ENCODE measurements at regions not wholly inside any gene's neighbourhood (a gene's known extent, or its start where the extent isn't known, plus 50 kb on each side); places are given as distances from the start of the nearest gene placed in this dataset.

DNA sequence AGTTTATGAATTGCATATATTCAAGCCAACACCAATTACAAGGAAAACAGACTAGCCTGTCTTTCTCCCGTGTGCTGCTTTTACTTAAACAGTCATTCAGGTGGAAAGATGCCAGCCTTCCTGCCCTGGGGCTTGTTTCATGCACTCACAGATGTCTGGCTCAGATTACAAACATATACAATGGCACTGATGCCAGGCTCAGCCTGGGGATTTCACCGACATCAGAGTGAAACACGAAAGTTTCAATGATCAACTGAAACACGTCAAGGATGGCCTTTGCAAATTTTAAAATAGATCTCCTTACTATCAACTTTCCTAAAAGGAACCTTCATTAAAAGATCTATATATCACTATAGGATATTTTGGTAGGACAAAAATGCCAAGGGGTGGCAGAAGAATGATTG, 1576.5 kb downstream of the EFNA5 start:
- H3K27ac Mint-ChIP-seq: no peak overlapping the region
- Histone ChIP-seq H3K9me3 (no peaks in the 10 kb centered on the region), H3K4me3 (ENCODE audit: control insufficient read depth in 1 of 2, extremely low read depth in 1 of 2, low read length in 1 of 2) (no peak overlapping the region), H3K4me1 (ENCODE audit: control insufficient read depth in 1 of 2, extremely low read depth in 1 of 2, insufficient read depth in 2 of 2, low read length in 2 of 2) (no peaks in the 10 kb centered on the region), H3K27ac (ENCODE audit: low read length) (no peak overlapping the region), H3K36me3 (ENCODE audit: control insufficient read depth in 2 of 2, extremely low read depth in 1 of 2, insufficient read depth in 1 of 2, low read length in 1 of 2) (no peaks in the 10 kb centered on the region), H3K27me3 (replicated peaks in 1 of 2; ENCODE audit: control insufficient read depth in 2 of 2, extremely low read depth in 1 of 2, insufficient read depth in 2 of 2, low read length in 1 of 2) (no peaks in the 10 kb centered on the region)
- ChIA-PET CTCF (no interaction called here), POLR2A (no interaction called here)
- H3K27me3 Mint-ChIP-seq: no peaks in the 10 kb centered on the region
- no peaks in the 10 kb centered on the region for H3K4me1 Mint-ChIP-seq
- H3K36me3 Mint-ChIP-seq: no peaks in the 10 kb centered on the region
- ATAC-seq (replicated peaks in 1 of 4) (no peak), DNase-seq (no peak)
- peaks cover 5 to 17% (median 9%) of the 10 kb centered on the region in 3 donors for H3K9me3 Mint-ChIP-seq
- WGBS (ENCODE audit: insufficient coverage): 63% methylated on average over 1 of the region's 4 CpGs
- no peak overlapping the region for H3K4me3 Mint-ChIP-seq

GRCh38 chr5:106093134-106093533, 1577.6 kb downstream of the EFNA5 start:
- Histone ChIP-seq H3K27me3 (replicated peaks in 1 of 2; ENCODE audit: control insufficient read depth in 2 of 2, extremely low read depth in 1 of 2, insufficient read depth in 2 of 2, low read length in 1 of 2) (no peaks in the 10 kb centered on the region), H3K4me1 (ENCODE audit: control insufficient read depth in 1 of 2, extremely low read depth in 1 of 2, insufficient read depth in 2 of 2, low read length in 2 of 2) (no peaks in the 10 kb centered on the region), H3K4me3 (ENCODE audit: control insufficient read depth in 1 of 2, extremely low read depth in 1 of 2, low read length in 1 of 2) (no peak overlapping the region), H3K9me3 (no peaks in the 10 kb centered on the region), H3K36me3 (ENCODE audit: control insufficient read depth in 2 of 2, extremely low read depth in 1 of 2, insufficient read depth in 1 of 2, low read length in 1 of 2) (no peaks in the 10 kb centered on the region), H3K27ac (ENCODE audit: low read length) (no peak overlapping the region)
- ChIA-PET POLR2A (no interaction called here), CTCF (no interaction called here)
- DNase-seq (no peak), ATAC-seq (replicated peaks in 1 of 4) (no peak)
- no peak overlapping the region for H3K4me3 Mint-ChIP-seq
- no peak overlapping the region for H3K27ac Mint-ChIP-seq
- no CpG with 5 or more reads among the region's 1 CpG for WGBS (ENCODE audit: insufficient coverage)
- peaks cover 3 to 11% (median 4%) of the 10 kb centered on the region in 3 donors for H3K9me3 Mint-ChIP-seq
- no peaks in the 10 kb centered on the region for H3K4me1 Mint-ChIP-seq
- H3K27me3 Mint-ChIP-seq: no peaks in the 10 kb centered on the region
- no peaks in the 10 kb centered on the region for H3K36me3 Mint-ChIP-seq

DNA sequence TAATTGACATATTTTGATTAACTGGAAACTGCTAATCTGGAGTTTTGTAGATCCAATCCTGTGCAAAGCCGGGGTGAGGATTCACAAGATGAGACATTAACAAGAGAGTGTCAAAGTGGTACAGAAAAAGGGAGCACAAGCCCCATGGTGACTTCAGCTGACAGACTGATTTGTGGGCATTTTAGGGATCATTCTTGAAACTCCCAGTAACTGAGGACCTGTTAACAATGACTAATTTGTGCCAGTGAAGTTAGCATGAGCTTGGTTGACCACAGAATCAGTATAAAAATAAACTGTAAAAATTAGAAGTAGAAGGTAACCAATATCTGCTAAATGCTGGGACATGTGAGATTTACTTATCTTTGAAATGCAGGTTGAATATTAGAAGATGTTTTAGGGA, 1578.3 kb downstream of the EFNA5 start:
- ATAC-seq (replicated peaks in 1 of 4) (no peak), DNase-seq (no peak)
- Mint-ChIP-seq H3K27me3 (no peaks in the 10 kb centered on the region), H3K4me3 (no peak overlapping the region), H3K4me1 (no peaks in the 10 kb centered on the region), H3K27ac (no peak overlapping the region), H3K36me3 (no peaks in the 10 kb centered on the region), H3K9me3 (peaks cover 3 to 11% (median 4%) of the 10 kb centered on the region in 3 donors)
- ChIA-PET CTCF (no interaction called here), POLR2A (no interaction called here)
- 80% methylated on average over 1 of the region's 1 CpG for WGBS (ENCODE audit: insufficient coverage)
- no peaks in the 10 kb centered on the region for H3K4me1 ChIP-seq (ENCODE audit: control insufficient read depth in 1 of 2, extremely low read depth in 1 of 2, insufficient read depth in 2 of 2, low read length in 2 of 2)
- H3K27me3 ChIP-seq (replicated peaks in 1 of 2; ENCODE audit: control insufficient read depth in 2 of 2, extremely low read depth in 1 of 2, insufficient read depth in 2 of 2, low read length in 1 of 2): no peaks in the 10 kb centered on the region
- no peak overlapping the region for H3K4me3 ChIP-seq (ENCODE audit: control insufficient read depth in 1 of 2, extremely low read depth in 1 of 2, low read length in 1 of 2)
- no peak overlapping the region for H3K27ac ChIP-seq (ENCODE audit: low read length)
- no peaks in the 10 kb centered on the region for H3K9me3 ChIP-seq
- no peaks in the 10 kb centered on the region for H3K36me3 ChIP-seq (ENCODE audit: control insufficient read depth in 2 of 2, extremely low read depth in 1 of 2, insufficient read depth in 1 of 2, low read length in 1 of 2)

- ChIA-PET CTCF (no interaction called here), POLR2A (no interaction called here)
- Mint-ChIP-seq H3K36me3 (no peaks in the 10 kb centered on the region), H3K27me3 (no peaks in the 10 kb centered on the region), H3K4me1 (no peaks in the 10 kb centered on the region), H3K4me3 (no peak overlapping the region), H3K9me3 (peaks cover 8 to 13% (median 8%) of the 10 kb centered on the region in 3 donors), H3K27ac (no peak overlapping the region)
- Histone ChIP-seq H3K9me3 (no peaks in the 10 kb centered on the region), H3K36me3 (ENCODE audit: control insufficient read depth in 2 of 2, extremely low read depth in 1 of 2, insufficient read depth in 1 of 2, low read length in 1 of 2) (no peaks in the 10 kb centered on the region), H3K4me1 (ENCODE audit: control insufficient read depth in 1 of 2, extremely low read depth in 1 of 2, insufficient read depth in 2 of 2, low read length in 2 of 2) (no peaks in the 10 kb centered on the region), H3K27ac (ENCODE audit: low read length) (no peak overlapping the region), H3K4me3 (ENCODE audit: control insufficient read depth in 1 of 2, extremely low read depth in 1 of 2, low read length in 1 of 2) (no peak overlapping the region), H3K27me3 (replicated peaks in 1 of 2; ENCODE audit: control insufficient read depth in 2 of 2, extremely low read depth in 1 of 2, insufficient read depth in 2 of 2, low read length in 1 of 2) (no peaks in the 10 kb centered on the region)
- DNase-seq (no peak), ATAC-seq (replicated peaks in 1 of 4) (no peak)
Measured at GRCh38 chr5:106089073-106089472, 1581.7 kb downstream of the EFNA5 start.

DNA sequence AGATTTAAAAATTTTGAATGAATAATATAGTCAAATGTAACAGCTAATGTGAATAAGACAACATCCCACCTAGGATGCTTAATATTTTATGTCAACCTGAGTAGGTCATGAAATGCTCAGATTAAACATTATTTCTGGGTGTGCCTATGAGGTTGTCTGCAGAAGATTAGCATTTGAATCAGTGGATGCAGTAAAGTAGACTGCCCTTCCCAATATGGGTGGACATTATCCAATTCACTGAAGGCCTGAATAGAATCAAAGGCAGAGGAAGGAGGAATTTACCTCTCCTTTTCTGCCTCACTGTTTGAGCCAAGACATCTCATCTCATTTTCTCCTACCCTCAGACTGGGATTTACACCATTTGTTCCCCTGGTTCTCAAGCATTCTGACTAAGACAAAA, 1582.3 kb downstream of the EFNA5 start:
- Histone ChIP-seq H3K27me3 (replicated peaks in 1 of 2; ENCODE audit: control insufficient read depth in 2 of 2, extremely low read depth in 1 of 2, insufficient read depth in 2 of 2, low read length in 1 of 2) (no peaks in the 10 kb centered on the region), H3K36me3 (ENCODE audit: control insufficient read depth in 2 of 2, extremely low read depth in 1 of 2, insufficient read depth in 1 of 2, low read length in 1 of 2) (no peaks in the 10 kb centered on the region), H3K4me3 (ENCODE audit: control insufficient read depth in 1 of 2, extremely low read depth in 1 of 2, low read length in 1 of 2) (no peak overlapping the region), H3K27ac (ENCODE audit: low read length) (no peak overlapping the region), H3K9me3 (no peaks in the 10 kb centered on the region), H3K4me1 (ENCODE audit: control insufficient read depth in 1 of 2, extremely low read depth in 1 of 2, insufficient read depth in 2 of 2, low read length in 2 of 2) (no peaks in the 10 kb centered on the region)
- H3K4me3 Mint-ChIP-seq: no peak overlapping the region
- POLR2A ChIA-PET: no interaction called here
- CTCF ChIA-PET: no interaction called here
- DNase-seq: no peak
- H3K4me1 Mint-ChIP-seq: no peaks in the 10 kb centered on the region
- no peak overlapping the region for H3K27ac Mint-ChIP-seq
- no peaks in the 10 kb centered on the region for H3K27me3 Mint-ChIP-seq
- H3K9me3 Mint-ChIP-seq: peaks cover 8 to 13% (median 8%) of the 10 kb centered on the region in 3 donors
- no peaks in the 10 kb centered on the region for H3K36me3 Mint-ChIP-seq
- ATAC-seq (replicated peaks in 1 of 4): no peak

DNA sequence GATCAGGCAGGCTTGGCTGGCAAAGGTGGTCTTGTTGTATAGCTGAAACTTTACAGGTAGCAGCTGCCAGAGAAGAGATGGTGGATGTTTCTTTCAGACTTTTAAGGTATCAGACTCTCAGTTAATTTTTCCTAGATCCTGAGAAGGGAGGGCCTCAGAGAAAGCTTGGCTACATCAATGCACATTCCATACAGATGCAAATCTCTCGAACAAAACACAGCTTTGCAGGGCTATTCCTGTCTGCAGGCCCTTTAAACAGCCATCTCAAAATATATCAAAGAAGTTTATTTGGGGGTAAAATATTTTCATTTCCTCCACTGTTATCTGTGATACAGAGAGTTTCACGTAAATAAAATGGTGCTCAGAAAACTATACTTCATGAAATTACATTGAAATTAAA, 1584.4 kb downstream of the EFNA5 start:
- Mint-ChIP-seq H3K27me3 (no peaks in the 10 kb centered on the region), H3K4me1 (no peaks in the 10 kb centered on the region), H3K27ac (no peak overlapping the region), H3K4me3 (no peak overlapping the region), H3K36me3 (no peaks in the 10 kb centered on the region), H3K9me3 (peaks cover 8 to 13% (median 8%) of the 10 kb centered on the region in 3 donors)
- H3K27ac ChIP-seq (ENCODE audit: low read length): no peak overlapping the region
- no peak overlapping the region for H3K4me3 ChIP-seq (ENCODE audit: control insufficient read depth in 1 of 2, extremely low read depth in 1 of 2, low read length in 1 of 2)
- POLR2A ChIA-PET: no interaction called here
- ATAC-seq (replicated peaks in 1 of 4) (no peak), DNase-seq (no peak)
- no peaks in the 10 kb centered on the region for H3K9me3 ChIP-seq
- H3K36me3 ChIP-seq (ENCODE audit: control insufficient read depth in 2 of 2, extremely low read depth in 1 of 2, insufficient read depth in 1 of 2, low read length in 1 of 2): no peaks in the 10 kb centered on the region
- no peaks in the 10 kb centered on the region for H3K27me3 ChIP-seq (replicated peaks in 1 of 2; ENCODE audit: control insufficient read depth in 2 of 2, extremely low read depth in 1 of 2, insufficient read depth in 2 of 2, low read length in 1 of 2)
- CTCF ChIA-PET: no interaction called here
- no peaks in the 10 kb centered on the region for H3K4me1 ChIP-seq (ENCODE audit: control insufficient read depth in 1 of 2, extremely low read depth in 1 of 2, insufficient read depth in 2 of 2, low read length in 2 of 2)
- WGBS (ENCODE audit: insufficient coverage): no CpG with 5 or more reads among the region's 2 CpGs

- Mint-ChIP-seq H3K27ac (no peak overlapping the region), H3K4me1 (no peaks in the 10 kb centered on the region), H3K27me3 (no peaks in the 10 kb centered on the region), H3K9me3 (peaks cover 8 to 14% (median 8%) of the 10 kb centered on the region in 3 donors), H3K4me3 (no peak overlapping the region), H3K36me3 (no peaks in the 10 kb centered on the region)
- Histone ChIP-seq H3K36me3 (ENCODE audit: control insufficient read depth in 2 of 2, extremely low read depth in 1 of 2, insufficient read depth in 1 of 2, low read length in 1 of 2) (no peaks in the 10 kb centered on the region), H3K9me3 (no peaks in the 10 kb centered on the region), H3K27ac (ENCODE audit: low read length) (no peak overlapping the region), H3K4me1 (ENCODE audit: control insufficient read depth in 1 of 2, extremely low read depth in 1 of 2, insufficient read depth in 2 of 2, low read length in 2 of 2) (no peaks in the 10 kb centered on the region), H3K27me3 (replicated peaks in 1 of 2; ENCODE audit: control insufficient read depth in 2 of 2, extremely low read depth in 1 of 2, insufficient read depth in 2 of 2, low read length in 1 of 2) (no peaks in the 10 kb centered on the region), H3K4me3 (ENCODE audit: control insufficient read depth in 1 of 2, extremely low read depth in 1 of 2, low read length in 1 of 2) (no peak overlapping the region)
- ChIA-PET CTCF (no interaction called here), POLR2A (no interaction called here)
- DNase-seq (no peak), ATAC-seq (replicated peaks in 1 of 4) (no peak)
- 67% methylated on average over 1 of the region's 2 CpGs for WGBS (ENCODE audit: insufficient coverage)
Measured at GRCh38 chr5:106085556-106085955, 1585.2 kb downstream of the EFNA5 start.

Measured in T-cell (primary cell).